Ecto neural progenitor cell (in vitro differentiated cells): ENCODE measurements at regions not wholly inside any gene's neighbourhood (a gene's known extent, or its start where the extent isn't known, plus 50 kb on each side); places are given as distances from the start of the nearest gene placed in this dataset.

Experiments
- DNase-seq: peaks from one replicate; pipeline ENCODE4 v3.0.0-alpha.2; 2018; ENCODE audit warnings: low spot score

GRCh38 chr6:44559486-44560270 lies 172.2 kb downstream of the CDC5L start:
- DNase-seq, result no peak

GRCh38 chr6:44560458-44561059 lies 173.1 kb downstream of the CDC5L start:
- no peak for DNase-seq

GRCh38 chr6:44561060-44561623 lies 173.6 kb downstream of the CDC5L start:
- no peak for DNase-seq

- DNase-seq, result no peak
Measured at GRCh38 chr6:44561832-44562665, 174.5 kb downstream of the CDC5L start.

GRCh38 chr6:44563397-44563796 lies 175.9 kb downstream of the CDC5L start:
- DNase-seq, result no peak

- no peak for DNase-seq
Measured at GRCh38 chr6:44564906-44565524, 177.5 kb downstream of the CDC5L start.

GRCh38 chr6:44567406-44567805 lies 179.9 kb downstream of the CDC5L start:
- no peak for DNase-seq

- DNase-seq, result no peak
Measured at GRCh38 chr6:44569131-44569530, 181.6 kb downstream of the CDC5L start.

- no peak for DNase-seq
Measured at GRCh38 chr6:44569931-44570385, 182.5 kb downstream of the CDC5L start.

GRCh38 chr6:44571510-44571909 lies 184.0 kb downstream of the CDC5L start:
- no peak for DNase-seq

- no peak for DNase-seq
Measured at GRCh38 chr6:44572346-44572745, 184.8 kb downstream of the CDC5L start.

GRCh38 chr6:44575644-44576043 lies 188.1 kb downstream of the CDC5L start:
- DNase-seq, result no peak

GRCh38 chr6:44576132-44576631 lies 188.7 kb downstream of the CDC5L start:
- no peak for DNase-seq

- DNase-seq, result no peak
Measured at GRCh38 chr6:44580901-44581300, 193.4 kb downstream of the CDC5L start.

GRCh38 chr6:44582930-44583329 lies 195.4 kb downstream of the CDC5L start:
- no peak for DNase-seq

GRCh38 chr6:44590471-44590870 lies 203.0 kb downstream of the CDC5L start:
- DNase-seq, result no peak

- DNase-seq, result peak; percentile 61
Measured at GRCh38 chr6:44593539-44593944, 206.0 kb downstream of the CDC5L start.

- DNase-seq, result peak; percentile 61
Measured at GRCh38 chr6:44594481-44594880, 207.0 kb downstream of the CDC5L start.

GRCh38 chr6:44598679-44599078 lies 211.2 kb downstream of the CDC5L start:
- no peak for DNase-seq

GRCh38 chr6:44599672-44600071 lies 212.2 kb downstream of the CDC5L start:
- DNase-seq, result no peak

- DNase-seq, result no peak
Measured at GRCh38 chr6:44603044-44603686, 215.7 kb downstream of the CDC5L start.
